Esophagus muscularis mucosa (tissue), 4 donors: ENCODE measurements at regions not wholly inside any gene's neighbourhood (a gene's known extent, or its start where the extent isn't known, plus 50 kb on each side); places are given as distances from the start of the nearest gene placed in this dataset.
"Not testable (repeated sequence)": the region's sequence is repeated elsewhere in the genome, so short reads cannot be mapped to it uniquely, and the experiment has no call there.

Experiments
- DNase-seq: peaks from one replicate; pipeline ENCODE4 v3.0.0-alpha.2; 2017; ENCODE audit errors: extremely low spot score
- H3K27ac ChIP-seq, 4 donors: fragments of 200-600 bp; sonication (generic); replicated peaks in 1 of 4; 1 replicate in 3 of 4; 2 replicates in 1 of 4; pipeline ENCODE4 v1.5.1; 2016 to 2019; ENCODE audit warnings: mild to moderate bottlenecking in 1 of 4
- H3K27me3 ChIP-seq, 4 donors: fragments of 200-600 bp; sonication (generic); one replicate each; pipeline versions ENCODE4 v1.5.1 to v1.6.0; 2016 to 2019
- H3K36me3 ChIP-seq, 4 donors: fragments of 200-600 bp; sonication (generic); one replicate each; pipeline ENCODE4 v1.5.1; 2016 to 2019
- H3K4me1 ChIP-seq, 4 donors: fragments of 200-600 bp; sonication (generic); one replicate each; pipeline ENCODE4 v1.5.1; 2016 to 2019
- H3K4me3 ChIP-seq, 4 donors: fragments of 200-600 bp; sonication (generic); 1 replicate in 2 of 4; 2 replicates in 2 of 4; pipeline ENCODE4 v1.5.1; 2016 to 2019; ENCODE audit warnings: mild to moderate bottlenecking in 4 of 4, moderate library complexity in 1 of 4
- H3K9me3 ChIP-seq, 4 donors: fragments of 200-600 bp; sonication (generic); 1 replicate in 3 of 4; 2 replicates in 1 of 4; pipeline ENCODE4 v1.5.1; 2016 to 2019
- EP300 ChIP-seq: sonication (generic); formaldehyde crosslinking; IDR thresholded peaks from one replicate; pipeline ENCODE4 v1.6.1; 2017; ENCODE audit warnings: antibody characterized with exemption
- POLR2A ChIP-seq: fragments of 450-650 bp; IDR thresholded peaks from one replicate; pipeline ENCODE4 v1.6.1; 2017; ENCODE audit warnings: antibody characterized with exemption, moderate library complexity, mild to moderate bottlenecking, low read depth
- POLR2AphosphoS5 ChIP-seq, 2 donors: sonication (generic); formaldehyde crosslinking; IDR thresholded peaks; one replicate each; pipeline ENCODE4 v1.6.1; 2017; ENCODE audit warnings: antibody characterized with exemption in 2 of 2
- WGBS: methylation state at CpG from one replicate; pipeline ENCODE4 v1.1.5; 2018; 5-methylcytosine and 5-hydroxymethylcytosine counted together
- intact Hi-C: fragments of 100-400 bp; cut with DNase I; formaldehyde crosslinking; loops from one replicate; pipeline ENCODE4 v1.15.1; 2023
- TF ChIP-seq, protein P1 (sequence below), 3 experiments: fragments of 200-600 bp in 2 of 3; fragments of 450-650 bp in 1 of 3; sonication (generic) in 2 of 3; IDR thresholded peaks; one replicate each; pipeline ENCODE4 v1.5.1; 2017 to 2019; ENCODE audit warnings: antibody characterized with exemption in 3 of 3, mild to moderate bottlenecking in 2 of 3, moderate library complexity in 1 of 3

DNA sequence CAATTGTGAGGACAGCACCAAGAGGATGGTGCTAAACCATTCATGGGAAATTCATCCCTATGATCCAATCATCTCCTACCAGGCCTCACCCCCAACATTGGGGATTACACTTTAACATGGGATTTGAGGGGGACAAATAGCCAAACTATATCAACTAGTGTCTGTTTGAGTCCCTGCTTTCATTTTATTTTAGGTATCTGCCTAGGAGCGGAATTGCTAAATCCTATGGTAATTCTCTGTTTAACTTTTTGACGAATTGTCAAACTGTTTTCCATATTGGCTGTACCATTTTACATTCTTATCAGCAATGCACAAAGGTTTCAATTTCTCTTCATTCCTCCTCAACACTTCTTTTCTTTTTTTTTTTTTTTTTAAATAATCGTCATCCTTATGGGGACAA is 318.4 kb upstream of the NRP1 start:
- no peak overlapping the region for H3K4me3 ChIP-seq
- no peaks in the 10 kb centered on the region for H3K36me3 ChIP-seq
- DNase-seq: no peak
- H3K4me1 ChIP-seq: no peaks in the 10 kb centered on the region
- TF ChIP-seq EP300 (no peak), POLR2AphosphoS5 (IDR thresholded peaks at IDR 0.05) (no peak), POLR2A (no peak)
- TF ChIP-seq, protein P1, sequence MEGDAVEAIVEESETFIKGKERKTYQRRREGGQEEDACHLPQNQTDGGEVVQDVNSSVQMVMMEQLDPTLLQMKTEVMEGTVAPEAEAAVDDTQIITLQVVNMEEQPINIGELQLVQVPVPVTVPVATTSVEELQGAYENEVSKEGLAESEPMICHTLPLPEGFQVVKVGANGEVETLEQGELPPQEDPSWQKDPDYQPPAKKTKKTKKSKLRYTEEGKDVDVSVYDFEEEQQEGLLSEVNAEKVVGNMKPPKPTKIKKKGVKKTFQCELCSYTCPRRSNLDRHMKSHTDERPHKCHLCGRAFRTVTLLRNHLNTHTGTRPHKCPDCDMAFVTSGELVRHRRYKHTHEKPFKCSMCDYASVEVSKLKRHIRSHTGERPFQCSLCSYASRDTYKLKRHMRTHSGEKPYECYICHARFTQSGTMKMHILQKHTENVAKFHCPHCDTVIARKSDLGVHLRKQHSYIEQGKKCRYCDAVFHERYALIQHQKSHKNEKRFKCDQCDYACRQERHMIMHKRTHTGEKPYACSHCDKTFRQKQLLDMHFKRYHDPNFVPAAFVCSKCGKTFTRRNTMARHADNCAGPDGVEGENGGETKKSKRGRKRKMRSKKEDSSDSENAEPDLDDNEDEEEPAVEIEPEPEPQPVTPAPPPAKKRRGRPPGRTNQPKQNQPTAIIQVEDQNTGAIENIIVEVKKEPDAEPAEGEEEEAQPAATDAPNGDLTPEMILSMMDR (IDR thresholded peaks at IDR 0.05): no peak
- intact Hi-C loops: no loop called here
- no peaks in the 10 kb centered on the region for H3K27me3 ChIP-seq
- H3K9me3 ChIP-seq: peaks cover 0 to 5% (median 2%) of the 10 kb centered on the region in 4 donors
- H3K27ac ChIP-seq: no peak overlapping the region
- WGBS: 98% methylated on average over 3 of the region's 3 CpGs

DNA sequence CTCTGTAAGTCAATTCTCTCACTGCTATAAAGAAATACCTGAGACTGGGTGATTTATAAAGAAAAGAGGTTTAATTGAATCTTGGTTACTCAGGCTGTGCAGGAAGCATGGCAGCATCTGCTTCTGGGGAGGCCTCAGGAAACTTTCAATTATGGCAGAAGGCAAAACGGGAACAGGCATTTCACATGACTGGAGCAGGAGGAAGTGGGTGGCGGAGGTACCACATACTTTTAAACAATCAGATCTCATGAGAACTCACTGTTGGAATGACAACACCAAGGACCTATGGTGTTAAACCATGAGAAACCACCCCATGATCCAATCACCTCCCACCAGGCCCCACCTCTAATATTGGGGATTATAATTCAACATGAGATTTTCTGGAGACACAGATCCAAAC is 315.7 kb upstream of the NRP1 start:
- H3K9me3 ChIP-seq, H3K4me3 ChIP-seq, H3K4me1 ChIP-seq, DNase-seq, H3K27me3 ChIP-seq, H3K27ac ChIP-seq, H3K36me3 ChIP-seq, intact Hi-C loops: not testable (repeated sequence)
- 69% methylated on average over 2 of the region's 2 CpGs for WGBS

DNA sequence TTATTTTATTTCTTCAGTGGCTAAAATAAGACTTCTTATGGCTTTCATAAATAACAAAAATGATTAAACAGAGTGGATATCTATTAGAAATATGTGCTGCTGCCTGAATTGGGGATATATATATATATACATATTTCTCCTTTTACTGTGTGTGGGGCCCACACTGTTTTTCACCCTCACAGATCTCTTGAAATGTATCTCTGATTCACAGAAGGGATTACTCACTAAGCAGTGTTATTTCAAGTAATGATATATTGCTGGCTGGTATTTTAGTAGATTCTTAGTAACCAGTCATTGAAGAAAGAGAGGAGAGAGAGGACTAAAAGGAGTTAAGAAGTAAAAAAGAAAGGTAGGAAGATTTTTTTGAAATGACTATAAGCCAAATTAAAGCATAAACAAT is 308.6 kb upstream of the NRP1 start:
- Histone ChIP-seq H3K9me3 (no peaks in the 10 kb centered on the region), H3K27me3 (no peaks in the 10 kb centered on the region), H3K4me1 (no peaks in the 10 kb centered on the region), H3K27ac (no peak overlapping the region), H3K36me3 (no peaks in the 10 kb centered on the region), H3K4me3 (no peak overlapping the region)
- intact Hi-C loops: no loop called here
- TF ChIP-seq EP300: no peak
- TF ChIP-seq POLR2AphosphoS5 (IDR thresholded peaks at IDR 0.05): no peak
- TF ChIP-seq, protein P1 (IDR thresholded peaks at IDR 0.05): no peak
- no peak for TF ChIP-seq POLR2A
- no peak for DNase-seq

DNA sequence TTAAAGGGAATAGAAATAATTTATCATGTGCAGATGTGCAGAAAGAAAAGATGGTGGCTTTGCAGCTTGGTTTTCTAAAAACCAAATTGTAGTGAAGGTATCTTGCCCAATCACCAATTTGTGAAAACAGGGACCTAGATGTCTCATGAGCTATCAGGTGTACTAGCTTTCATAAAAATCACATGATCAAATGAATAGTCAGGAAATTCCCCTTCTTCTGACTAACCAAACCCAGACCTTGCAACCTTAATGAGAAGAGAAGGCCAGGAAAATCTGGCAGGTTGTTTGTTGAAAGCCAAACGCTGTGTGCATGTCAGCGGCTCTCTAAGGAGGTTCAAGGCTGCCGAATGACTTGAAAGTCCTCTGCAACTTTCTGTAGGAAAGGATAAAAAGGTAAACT is 304.4 kb upstream of the NRP1 start:
- no peak for TF ChIP-seq EP300
- TF ChIP-seq, protein P1 (IDR thresholded peaks at IDR 0.05): no peak
- TF ChIP-seq POLR2AphosphoS5 (IDR thresholded peaks at IDR 0.05): no peak
- no peak for TF ChIP-seq POLR2A
- intact Hi-C loops: no loop called here
- Histone ChIP-seq H3K4me3 (no peak overlapping the region), H3K36me3 (no peaks in the 10 kb centered on the region), H3K27me3 (no peaks in the 10 kb centered on the region), H3K9me3 (no peaks in the 10 kb centered on the region), H3K27ac (no peak overlapping the region), H3K4me1 (no peaks in the 10 kb centered on the region)
- WGBS: 98% methylated on average over 3 of the region's 3 CpGs
- no peak for DNase-seq

DNA sequence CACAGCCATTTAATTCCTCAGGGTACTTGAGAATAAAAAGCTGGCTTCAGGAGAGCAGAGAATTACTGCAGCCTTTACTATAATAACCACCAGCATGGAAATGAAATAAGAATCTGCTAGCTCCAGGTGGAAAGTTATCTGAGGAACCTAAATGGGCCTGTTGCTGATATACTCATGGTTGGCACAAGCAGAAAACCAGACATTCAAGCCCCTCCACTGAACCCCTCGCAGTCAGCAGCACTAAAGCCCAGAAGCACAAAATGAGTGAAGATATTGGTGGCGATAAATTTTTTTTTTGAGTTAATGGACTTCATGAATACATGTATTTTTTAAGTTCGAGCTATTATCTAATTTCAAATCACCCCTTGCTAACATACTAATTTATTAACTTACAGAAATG is 303.9 kb upstream of the NRP1 start:
- no peaks in the 10 kb centered on the region for H3K36me3 ChIP-seq
- 93% methylated on average over 3 of the region's 3 CpGs for WGBS
- DNase-seq: no peak
- H3K4me1 ChIP-seq: no peaks in the 10 kb centered on the region
- H3K4me3 ChIP-seq: no peak overlapping the region
- H3K9me3 ChIP-seq: no peaks in the 10 kb centered on the region
- intact Hi-C loops: no loop called here
- H3K27ac ChIP-seq: no peak overlapping the region
- TF ChIP-seq EP300 (no peak), POLR2A (no peak), POLR2AphosphoS5 (IDR thresholded peaks at IDR 0.05) (no peak)
- TF ChIP-seq, protein P1 (IDR thresholded peaks at IDR 0.05): no peak
- no peaks in the 10 kb centered on the region for H3K27me3 ChIP-seq
